HG03342 (cell line): ENCODE measurements at regions not wholly inside any gene's neighbourhood (a gene's known extent, or its start where the extent isn't known, plus 50 kb on each side); places are given as distances from the start of the nearest gene placed in this dataset.
"Not testable (repeated sequence)": the region's sequence is repeated elsewhere in the genome, so short reads cannot be mapped to it uniquely, and the experiment has no call there.

ENCODE experiments used
- ATAC-seq: cut with Tn5 transposase; IDR thresholded peaks from one replicate; pipeline ENCODE4 v1.9.1; 2021; ENCODE audit warnings: mild to moderate bottlenecking, moderate library complexity; ENCODE audit not compliant: unreplicated experiment

DNA sequence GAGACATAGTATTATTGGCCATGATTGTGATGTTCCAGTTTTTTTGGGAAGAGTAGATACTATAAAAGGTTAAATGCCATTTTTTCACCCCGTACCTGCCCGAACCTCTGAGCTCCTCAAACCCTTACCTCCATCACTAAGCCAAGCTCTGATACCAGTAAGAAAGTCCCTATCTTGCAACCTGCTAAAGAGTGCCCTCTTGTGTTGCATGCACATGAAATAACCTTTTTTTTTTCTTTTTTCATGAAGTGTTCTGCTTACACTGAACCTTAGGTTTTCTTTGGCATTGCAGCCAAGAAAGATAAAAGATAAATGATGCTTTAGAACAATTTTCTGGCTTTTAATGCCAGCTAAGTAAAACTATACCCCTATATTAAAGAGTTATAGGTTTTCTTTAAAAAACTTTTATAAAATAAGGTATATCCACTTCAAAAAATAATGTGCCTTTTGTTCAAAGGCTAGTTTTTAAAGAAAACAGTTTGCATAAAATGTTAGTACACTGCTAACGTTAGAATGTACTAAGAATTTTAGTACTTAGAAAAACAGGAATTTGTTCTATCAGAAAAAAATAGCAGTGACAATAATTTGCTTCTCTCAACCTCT is 295.3 kb upstream of the PMFBP1 start:
- ATAC-seq: peak; percentile 44

DNA sequence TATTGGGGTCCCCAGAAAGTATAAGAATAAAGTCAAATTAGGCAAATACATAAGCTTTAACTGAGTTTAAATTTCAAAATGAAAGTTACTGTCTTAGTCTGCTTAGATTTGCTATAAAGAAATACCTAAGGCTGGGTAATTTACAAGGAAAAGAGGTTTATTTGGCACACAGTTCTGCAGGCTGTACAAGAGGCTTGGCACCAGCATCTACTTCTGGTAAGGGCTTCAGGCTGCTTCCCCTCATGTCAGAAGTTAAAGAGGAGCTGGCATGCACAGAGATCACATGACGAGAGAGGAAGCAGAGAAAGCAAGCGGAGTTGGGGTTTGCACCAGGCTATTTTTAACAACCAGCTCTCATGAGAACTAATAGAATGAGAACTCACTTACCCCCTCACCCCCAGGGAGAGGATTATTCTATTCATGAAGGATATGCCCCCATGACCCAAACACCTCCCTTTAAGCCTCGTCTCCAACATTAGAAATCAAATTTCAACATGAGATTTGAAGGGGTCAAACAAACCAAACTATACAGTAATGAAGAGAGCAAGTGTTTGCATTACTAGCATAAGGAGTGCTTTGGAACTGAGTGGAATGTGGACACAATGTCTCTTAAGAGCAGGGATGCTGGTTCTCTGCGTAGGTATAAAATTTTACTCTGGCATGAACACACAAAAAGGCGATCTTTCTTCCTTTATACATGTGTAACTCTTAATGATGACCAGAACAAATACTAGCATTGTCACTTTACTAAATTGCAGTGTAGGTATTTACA is 292.8 kb upstream of the PMFBP1 start:
- ATAC-seq: no peak

DNA sequence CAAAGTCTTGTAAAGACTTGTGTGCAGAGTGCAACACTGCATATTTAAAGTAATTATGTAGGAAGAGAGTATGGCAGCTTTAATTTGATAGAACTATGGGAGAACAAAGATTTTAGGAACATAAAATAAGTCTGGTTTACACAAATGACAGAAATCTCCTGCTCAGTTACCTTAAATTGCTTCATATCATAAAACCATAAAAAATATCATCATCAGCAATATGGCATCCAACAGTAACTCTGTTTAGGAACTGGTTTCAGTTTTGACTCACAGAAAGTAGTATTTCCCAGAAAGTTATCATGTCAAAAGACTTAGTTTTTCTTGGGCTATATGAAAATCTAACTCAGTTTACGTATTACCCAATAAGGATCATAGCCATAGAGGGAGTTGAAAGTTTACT is 292.1 kb upstream of the PMFBP1 start:
- ATAC-seq: no peak

DNA sequence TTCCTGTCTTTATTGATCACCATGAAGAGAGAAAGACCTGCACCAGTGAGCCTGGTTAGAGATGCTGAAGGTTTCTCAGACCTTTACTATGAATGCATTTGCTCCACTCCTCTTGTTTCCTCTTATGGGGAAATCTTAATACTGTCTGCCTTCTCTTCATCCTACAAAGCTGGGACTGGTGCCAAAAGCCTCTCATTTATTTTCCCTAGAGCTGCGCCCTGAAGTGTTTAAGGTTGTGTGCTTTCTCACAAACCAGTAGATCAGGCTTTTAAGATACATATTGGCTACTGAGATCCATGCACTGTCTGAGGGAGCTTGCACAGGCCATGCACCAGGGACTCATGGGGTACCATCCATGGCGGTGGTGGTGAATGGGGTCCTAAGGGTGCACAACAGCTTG is 286.1 kb upstream of the PMFBP1 start:
- no peak for ATAC-seq

DNA sequence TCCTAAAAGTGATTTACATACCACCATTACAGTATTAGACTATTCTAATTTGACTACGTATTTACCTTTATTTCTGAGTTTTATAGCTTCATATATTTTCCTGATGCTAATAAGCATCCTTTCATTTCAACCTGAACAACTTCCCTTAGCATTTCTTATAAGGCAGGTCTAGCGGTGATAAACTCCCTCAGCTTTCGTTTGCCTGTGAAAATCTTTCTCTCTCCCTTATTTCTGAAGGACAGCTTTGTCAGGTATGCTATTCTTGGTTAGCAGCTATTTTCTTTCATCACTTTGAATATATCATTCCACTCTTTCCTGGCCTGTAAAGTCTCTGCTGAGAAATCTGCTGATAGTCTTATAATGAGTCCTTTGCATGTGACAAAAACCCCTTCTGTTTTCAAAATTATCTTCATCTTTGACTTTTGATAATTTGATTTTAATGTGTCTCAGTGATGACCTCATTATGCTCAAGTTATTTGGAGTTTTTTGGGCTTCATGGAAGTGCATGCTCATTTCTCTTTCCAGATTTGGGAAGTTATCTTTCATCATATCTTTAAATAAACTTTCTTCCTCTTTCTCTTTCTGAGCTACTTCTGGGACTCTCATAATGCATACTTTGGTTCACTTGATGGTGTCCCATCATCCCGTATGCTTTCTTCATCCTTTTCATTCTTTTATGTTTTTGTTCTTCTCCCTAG is 285.4 kb upstream of the PMFBP1 start:
- no peak for ATAC-seq

DNA sequence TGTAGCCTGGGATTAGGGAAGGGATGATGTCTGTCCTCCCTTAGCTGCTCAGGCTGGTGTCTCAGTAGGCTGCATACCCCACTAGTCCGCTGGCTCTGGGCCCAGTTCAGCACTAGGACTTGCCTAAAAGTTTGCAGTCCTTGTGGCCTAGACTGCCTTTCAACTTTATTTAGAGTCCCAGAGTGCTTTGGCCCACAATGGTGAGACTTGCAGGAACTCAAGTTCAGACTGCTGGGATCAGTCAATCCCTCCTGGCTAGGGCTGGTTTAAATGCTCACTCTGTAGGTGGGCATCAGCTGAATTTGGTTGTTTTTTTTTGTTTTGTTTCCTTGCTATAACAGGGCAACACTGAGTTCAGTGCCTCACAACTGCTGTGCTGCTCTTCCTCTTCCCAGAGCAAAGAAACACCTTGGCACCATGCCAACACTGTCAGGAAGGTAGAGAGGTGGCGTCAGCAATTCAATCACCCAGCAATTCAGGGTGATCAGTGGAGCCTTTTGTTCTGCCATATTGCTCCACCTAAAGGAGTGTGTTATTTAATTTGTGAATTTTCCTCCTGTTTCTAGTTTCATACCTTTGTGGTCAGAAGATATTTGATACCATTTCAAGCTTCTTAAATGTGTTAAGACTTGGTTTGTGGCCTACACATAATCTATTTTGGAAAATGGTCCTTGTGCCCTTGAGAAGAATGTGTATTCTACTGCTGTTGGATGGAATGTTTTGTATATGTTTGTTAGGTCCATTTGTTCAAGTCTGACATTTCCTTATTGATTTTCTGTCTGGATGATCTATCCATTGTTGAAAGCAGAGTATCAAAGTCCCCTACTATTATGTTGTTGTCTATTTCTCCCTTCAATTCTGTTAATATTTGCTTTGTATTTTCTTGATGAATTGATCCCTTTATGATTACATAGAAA is 284.0 kb upstream of the PMFBP1 start:
- ATAC-seq: no peak

DNA sequence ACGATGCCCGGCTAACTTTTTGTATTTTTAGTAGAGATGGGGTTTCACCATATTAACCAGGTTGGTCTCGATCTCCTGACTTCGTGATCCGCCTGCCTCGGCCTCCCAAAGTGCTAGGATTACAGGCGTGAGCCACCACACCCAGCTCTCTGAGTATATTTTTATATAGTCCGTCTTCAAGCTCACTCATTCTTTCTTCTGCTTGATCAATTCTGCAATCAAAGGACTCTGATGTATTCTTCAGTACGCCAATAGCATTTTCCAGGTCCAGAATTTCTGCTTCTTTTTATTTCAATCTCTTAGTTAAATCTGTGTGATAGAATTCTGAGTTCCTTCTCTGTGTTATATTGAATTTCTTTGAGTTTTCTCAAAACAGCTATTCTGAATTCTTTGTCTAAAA is 281.9 kb upstream of the PMFBP1 start:
- not testable (repeated sequence) for ATAC-seq

DNA sequence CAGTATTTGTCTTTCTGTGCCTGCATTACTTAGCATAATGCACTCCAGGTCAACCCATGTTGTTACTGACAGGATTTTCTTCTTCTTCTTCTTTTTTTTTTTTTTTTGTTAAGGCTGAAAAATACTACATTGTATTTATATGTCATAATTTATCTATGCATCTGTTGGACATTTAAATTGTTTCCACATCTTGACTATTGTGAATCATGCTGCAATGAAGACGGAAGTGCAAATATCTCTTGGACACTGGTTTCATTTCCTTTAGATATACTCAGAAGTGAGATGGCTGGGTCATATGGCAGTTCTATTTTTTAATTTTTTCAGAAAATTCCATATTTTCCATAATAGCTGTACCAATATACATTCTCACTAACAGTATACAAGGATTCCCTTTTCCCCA is 272.7 kb upstream of the PMFBP1 start:
- no peak for ATAC-seq

DNA sequence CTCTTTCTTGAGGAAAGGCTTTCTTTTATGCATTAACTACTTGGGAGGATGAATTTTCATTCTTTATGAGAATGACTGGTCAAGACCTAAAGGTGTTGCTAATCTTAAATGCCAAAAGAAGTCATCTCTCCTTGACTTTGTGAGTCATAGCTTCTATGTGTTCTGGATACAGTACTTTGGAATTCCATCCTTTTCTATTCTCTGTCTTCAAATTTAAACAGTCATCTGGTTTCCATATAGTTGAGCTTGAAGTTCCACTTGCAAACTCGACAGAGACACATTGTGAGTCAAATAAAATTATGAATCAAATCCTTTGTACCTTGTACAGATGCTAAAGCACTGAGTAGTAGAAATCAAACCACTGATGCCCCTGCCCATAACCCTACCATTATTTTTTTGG is 271.9 kb upstream of the PMFBP1 start:
- ATAC-seq: no peak

DNA sequence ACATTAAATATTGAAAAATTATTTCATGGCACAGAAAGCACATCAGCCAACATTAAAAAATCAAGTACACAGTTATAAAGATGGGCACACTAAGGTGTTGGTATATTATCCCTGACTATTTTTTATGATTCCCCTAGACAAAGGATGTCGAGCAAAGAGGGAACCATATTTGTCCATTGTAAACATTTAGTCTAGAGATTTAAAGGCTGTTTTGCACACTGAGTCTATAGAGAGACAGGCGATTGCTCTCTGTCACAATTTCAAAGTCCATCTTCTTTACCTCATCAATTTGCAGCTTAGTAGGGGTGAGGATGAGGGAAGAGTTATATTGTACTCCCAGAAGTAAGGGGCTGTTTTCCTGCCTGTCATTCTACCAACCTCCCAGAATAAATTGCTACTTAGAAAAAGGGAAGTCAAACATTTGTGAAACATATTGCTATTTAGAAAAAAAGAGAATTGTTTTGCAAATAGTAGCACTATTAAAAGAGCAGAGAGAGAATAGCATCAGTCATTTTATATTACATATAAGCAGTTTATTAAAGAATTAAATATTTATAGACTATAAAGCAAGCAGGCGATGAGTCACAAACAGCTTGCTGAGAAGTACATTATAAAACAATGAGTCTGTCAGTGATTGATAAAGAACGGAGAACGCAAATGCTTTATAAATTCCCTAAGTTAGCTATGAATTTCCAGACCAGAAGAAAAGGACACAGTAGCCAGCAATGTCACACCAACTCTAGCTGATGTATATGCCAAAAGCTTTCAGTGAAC is 270.6 kb upstream of the PMFBP1 start:
- no peak for ATAC-seq

DNA sequence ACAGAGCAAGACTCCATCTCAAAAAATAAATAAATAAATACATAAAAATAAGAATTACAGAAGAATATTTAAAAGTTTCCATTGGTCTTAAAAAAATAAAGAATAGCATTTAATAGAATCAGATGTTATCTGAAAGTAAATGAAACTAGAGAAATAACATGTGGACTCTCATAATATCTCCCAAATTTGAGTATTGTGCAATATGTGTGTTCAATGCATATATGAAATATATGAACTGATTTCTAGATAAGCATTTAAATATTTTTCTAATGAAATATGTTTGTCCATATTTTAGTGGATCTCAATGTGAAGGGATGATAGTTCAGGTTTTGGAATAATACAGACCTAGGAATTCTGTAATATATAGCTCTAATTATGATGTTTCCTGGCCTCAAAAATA is 265.9 kb upstream of the PMFBP1 start:
- no peak for ATAC-seq

DNA sequence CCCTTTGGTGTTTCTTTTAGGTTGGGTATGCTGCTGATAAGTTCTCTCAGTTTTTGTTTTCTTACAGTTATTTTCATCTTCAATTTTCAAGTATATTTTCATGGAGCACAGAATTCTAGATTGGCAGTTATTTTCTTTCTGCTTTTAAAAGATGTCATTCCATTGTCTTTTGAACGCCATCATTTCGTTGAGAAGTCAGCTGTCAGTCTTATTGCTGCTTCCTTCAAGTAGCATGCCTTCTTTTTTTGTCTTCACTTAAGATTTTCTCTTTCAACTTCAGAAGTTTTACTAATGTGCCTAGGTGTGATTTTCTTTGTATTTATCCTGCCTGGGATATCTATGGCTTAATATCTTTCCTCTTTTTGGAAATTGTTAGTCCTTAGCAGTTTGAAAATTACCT is 262.2 kb upstream of the PMFBP1 start:
- ATAC-seq: no peak

DNA sequence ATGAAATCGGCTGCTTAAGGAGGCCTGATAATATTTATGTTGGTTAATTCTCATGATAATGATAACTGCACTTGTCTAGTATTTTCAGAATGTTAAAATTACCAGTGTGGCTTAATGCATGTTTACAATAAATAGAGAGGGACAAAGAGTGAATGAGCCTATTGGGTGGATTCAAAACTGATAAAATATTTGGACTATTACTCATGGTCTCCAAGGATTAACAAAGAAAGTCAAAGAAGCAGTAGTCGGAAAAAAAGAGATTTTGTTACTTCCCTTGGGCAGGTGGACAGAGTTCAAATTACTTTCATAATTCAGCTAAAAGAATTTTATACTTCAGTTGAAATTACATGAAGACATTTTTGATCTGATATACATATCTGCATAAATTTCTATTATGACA is 258.2 kb upstream of the PMFBP1 start:
- ATAC-seq: no peak

DNA sequence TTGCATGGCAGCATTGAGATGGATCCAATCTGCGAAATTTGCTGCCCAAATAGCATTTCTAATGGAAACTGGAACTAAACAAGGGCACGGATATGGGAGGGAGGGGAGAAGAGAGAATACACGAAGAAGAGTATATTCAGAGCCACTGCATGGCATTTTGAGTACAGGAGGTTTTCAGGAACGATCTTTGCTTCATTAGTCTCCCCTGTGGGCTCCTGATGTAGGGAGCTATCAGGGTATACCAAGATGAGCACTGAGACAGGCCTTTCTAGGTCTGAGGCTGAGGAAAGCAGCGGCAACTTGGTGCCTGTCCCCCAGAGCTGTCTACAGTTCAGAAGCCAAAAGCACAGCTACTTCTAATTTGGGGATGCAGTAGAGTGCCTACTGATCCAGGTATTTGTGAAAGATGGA is 257.7 kb upstream of the PMFBP1 start:
- no peak for ATAC-seq

DNA sequence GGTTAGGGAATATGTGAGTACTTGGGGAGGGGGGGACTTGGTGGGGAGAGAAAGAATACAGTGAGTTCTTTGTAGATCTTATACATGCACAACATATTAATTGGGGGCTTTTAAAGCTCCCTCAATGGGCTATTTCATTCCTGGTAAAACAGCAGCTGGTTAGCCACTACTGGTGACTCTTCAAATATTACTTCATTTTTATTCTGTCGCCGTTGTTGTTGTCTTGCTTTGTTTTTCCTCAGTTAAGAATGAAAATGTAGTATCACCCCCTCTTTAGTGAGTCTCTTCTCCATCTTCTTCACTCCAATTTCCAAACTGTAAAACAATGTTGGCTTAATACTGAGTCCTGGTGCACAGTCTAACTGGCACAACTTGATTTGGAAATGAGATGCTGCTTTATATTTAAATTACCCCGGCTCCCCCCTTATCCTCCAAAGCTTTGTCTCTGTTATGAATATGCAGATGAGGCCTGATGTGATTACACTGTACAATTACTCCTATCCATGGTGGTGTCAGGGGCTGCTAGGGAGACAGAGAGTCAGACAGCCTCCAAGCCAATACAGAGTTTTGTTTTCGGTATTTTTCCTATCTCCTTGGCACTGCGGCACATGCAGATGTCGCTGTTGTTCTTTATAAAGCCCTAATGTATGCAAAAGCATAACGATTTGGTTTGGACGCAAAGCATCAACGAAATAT is 256.9 kb upstream of the PMFBP1 start:
- ATAC-seq: no peak

DNA sequence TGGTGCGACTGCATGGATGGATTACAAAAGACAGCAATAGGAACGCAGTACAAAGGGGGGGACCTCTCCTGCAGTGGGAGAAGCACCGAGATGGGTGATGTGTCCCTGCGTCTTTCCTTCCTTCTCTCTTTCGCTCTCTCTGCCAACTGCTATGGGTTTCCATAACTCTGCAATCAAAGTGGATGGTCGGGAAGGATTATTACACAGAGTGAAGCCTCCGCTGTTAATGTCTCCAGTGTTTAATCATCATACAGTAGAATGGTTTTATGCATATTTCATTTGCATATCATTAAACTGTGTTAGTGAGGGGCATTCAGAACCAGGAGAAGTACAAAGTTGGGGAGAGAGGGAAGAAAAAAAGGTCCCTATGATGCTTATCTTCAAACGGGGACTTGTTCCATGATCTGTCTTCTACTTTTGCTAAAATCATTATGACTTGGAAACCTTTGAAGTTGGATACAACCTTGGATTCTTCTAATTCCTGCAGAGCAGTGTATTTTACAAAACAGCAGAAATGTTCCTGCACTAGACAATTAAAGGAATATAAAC is 255.9 kb upstream of the PMFBP1 start:
- no peak for ATAC-seq

DNA sequence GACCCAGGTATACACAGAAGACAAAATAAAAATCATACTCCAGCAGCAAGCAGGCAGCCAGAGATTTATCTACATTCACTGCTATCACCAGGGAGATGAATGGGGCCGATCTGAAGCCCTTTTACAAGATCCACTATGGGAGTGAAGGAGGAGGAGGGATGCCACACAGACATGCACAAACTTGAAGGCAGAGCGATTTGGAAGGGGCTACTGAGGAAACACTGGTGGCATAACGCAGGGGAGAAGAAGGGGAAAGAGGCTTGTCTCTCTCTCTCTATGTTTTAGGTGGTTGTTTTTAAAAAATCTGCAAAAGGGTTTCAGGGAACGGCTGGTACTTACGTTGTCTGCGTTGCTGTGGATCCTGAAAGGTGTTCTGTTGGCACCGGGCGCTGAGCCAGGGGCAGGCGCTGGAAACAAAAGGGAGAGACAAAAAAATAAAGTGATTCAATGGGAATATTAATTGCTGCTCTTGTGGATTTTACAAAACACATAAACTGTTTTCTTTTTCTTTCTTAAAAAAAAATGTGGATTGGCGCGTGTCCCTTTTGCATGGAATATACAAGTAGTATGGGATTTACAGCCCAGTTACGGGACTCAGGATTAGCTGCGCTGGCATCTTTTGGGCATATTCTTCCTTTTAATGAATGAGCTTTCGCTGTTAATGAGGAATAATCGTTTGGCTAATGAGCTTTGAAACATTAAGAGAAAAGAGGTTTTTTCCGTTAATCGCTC is 255.3 kb upstream of the PMFBP1 start:
- no peak for ATAC-seq

DNA sequence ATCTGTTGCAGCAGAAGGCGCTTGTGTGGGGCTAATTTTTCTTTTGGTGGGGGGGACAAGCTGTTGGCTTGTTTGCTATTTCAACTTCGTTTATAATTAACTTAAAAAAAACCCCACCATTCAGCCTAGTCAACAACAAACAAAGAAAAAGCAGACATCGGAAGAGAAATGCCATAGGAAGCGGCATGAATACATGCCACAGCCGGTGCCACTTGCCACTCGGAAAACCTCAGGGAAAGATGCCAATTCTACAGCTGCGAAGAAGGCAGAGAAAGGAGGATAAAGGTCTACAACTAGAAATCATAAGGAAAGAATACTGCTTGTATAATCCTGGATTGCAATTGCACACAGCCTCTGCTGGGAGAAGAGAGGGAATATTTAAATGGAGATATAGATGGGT is 254.4 kb upstream of the PMFBP1 start:
- no peak for ATAC-seq
